Glomerular visceral epithelial cell (primary cell): ENCODE measurements at regions not wholly inside any gene's neighbourhood (a gene's known extent, or its start where the extent isn't known, plus 50 kb on each side); places are given as distances from the start of the nearest gene placed in this dataset.
"Not testable (repeated sequence)": the region's sequence is repeated elsewhere in the genome, so short reads cannot be mapped to it uniquely, and the experiment has no call there.

Experiments
- DNase-seq: peaks from one replicate; pipeline ENCODE4 v3.0.0-alpha.2; 2016; ENCODE audit errors: extremely low spot score

GRCh38 chr2:22967756-22968155, 417.2 kb upstream of the KLHL29 start:
- DNase-seq = no peak

- DNase-seq = no peak
Measured at GRCh38 chr2:22970284-22970975, 414.5 kb upstream of the KLHL29 start.

GRCh38 chr2:22970991-22971390, 414.0 kb upstream of the KLHL29 start:
- DNase-seq = no peak

- no peak for DNase-seq
Measured at GRCh38 chr2:22981785-22982184, 403.2 kb upstream of the KLHL29 start.

- DNase-seq = not testable (repeated sequence)
Measured at GRCh38 chr2:22984152-22984551, 400.8 kb upstream of the KLHL29 start.

- DNase-seq = no peak
Measured at GRCh38 chr2:22990246-22990645, 394.7 kb upstream of the KLHL29 start.

- no peak for DNase-seq
Measured at GRCh38 chr2:22991844-22992243, 393.1 kb upstream of the KLHL29 start.

GRCh38 chr2:22992441-22992840, 392.5 kb upstream of the KLHL29 start:
- DNase-seq = no peak

- DNase-seq = no peak
Measured at GRCh38 chr2:22993250-22993649, 391.7 kb upstream of the KLHL29 start.

GRCh38 chr2:22995576-22995975, 389.4 kb upstream of the KLHL29 start:
- DNase-seq = no peak

- DNase-seq = no peak
Measured at GRCh38 chr2:22996911-22997310, 388.1 kb upstream of the KLHL29 start.

- no peak for DNase-seq
Measured at GRCh38 chr2:22998359-22998758, 386.6 kb upstream of the KLHL29 start.

- DNase-seq = no peak
Measured at GRCh38 chr2:22999951-23000350, 385.0 kb upstream of the KLHL29 start.

GRCh38 chr2:23002234-23002633, 382.7 kb upstream of the KLHL29 start:
- no peak for DNase-seq

- DNase-seq = no peak
Measured at GRCh38 chr2:23005469-23005868, 379.5 kb upstream of the KLHL29 start.

- DNase-seq = no peak
Measured at GRCh38 chr2:23007631-23008235, 377.2 kb upstream of the KLHL29 start.

GRCh38 chr2:23008440-23008839, 376.5 kb upstream of the KLHL29 start:
- DNase-seq = no peak

- DNase-seq = no peak
Measured at GRCh38 chr2:23008951-23009350, 376.0 kb upstream of the KLHL29 start.

- DNase-seq = peak; percentile 72
Measured at GRCh38 chr2:23009545-23010149, 375.3 kb upstream of the KLHL29 start.

GRCh38 chr2:23012499-23012898, 372.5 kb upstream of the KLHL29 start:
- no peak for DNase-seq

GRCh38 chr2:23015651-23016200, 369.3 kb upstream of the KLHL29 start:
- no peak for DNase-seq

- DNase-seq = no peak
Measured at GRCh38 chr2:23019476-23019875, 365.5 kb upstream of the KLHL29 start.

GRCh38 chr2:23020659-23021058, 364.3 kb upstream of the KLHL29 start:
- DNase-seq = no peak
